PC-9 (cell line): ENCODE measurements at regions not wholly inside any gene's neighbourhood (a gene's known extent, or its start where the extent isn't known, plus 50 kb on each side); places are given as distances from the start of the nearest gene placed in this dataset.

Experiments used
- EZH2 ChIP-seq: fragments of 200-600 bp; sonication (generic); IDR thresholded peaks from 2 replicates; pipeline ENCODE4 v1.8.0; 2017; ENCODE audit warnings: antibody characterized with exemption, low read depth
- TF ChIP-seq, protein P1 (sequence below): fragments of 200-600 bp; sonication (generic); conservative IDR thresholded peaks from 2 replicates; pipeline ENCODE4 v1.6.1; 2017; ENCODE audit warnings: mixed run types, antibody characterized with exemption, mild to moderate bottlenecking, moderate library complexity

DNA sequence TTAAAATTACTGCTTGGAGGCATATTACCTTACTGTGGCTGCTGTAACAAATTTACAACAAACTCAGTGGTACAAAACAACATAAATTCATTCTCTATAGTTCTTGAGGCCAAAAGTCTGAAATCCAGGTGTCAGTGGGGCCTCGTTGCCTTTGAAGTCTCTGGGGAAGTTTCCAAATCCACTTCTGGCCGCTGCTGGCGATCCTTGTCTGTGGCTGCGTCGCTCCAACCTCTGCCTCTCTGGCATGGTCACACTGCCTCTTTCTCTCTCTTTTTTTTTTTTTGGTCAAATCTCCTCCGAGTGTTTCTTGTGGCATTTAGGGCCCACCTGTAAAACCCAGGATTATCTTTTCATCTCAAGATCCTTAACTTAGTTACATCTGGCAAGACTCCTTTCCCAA, 182.8 kb downstream of the ST6GAL2 start:
- TF ChIP-seq, protein P1, sequence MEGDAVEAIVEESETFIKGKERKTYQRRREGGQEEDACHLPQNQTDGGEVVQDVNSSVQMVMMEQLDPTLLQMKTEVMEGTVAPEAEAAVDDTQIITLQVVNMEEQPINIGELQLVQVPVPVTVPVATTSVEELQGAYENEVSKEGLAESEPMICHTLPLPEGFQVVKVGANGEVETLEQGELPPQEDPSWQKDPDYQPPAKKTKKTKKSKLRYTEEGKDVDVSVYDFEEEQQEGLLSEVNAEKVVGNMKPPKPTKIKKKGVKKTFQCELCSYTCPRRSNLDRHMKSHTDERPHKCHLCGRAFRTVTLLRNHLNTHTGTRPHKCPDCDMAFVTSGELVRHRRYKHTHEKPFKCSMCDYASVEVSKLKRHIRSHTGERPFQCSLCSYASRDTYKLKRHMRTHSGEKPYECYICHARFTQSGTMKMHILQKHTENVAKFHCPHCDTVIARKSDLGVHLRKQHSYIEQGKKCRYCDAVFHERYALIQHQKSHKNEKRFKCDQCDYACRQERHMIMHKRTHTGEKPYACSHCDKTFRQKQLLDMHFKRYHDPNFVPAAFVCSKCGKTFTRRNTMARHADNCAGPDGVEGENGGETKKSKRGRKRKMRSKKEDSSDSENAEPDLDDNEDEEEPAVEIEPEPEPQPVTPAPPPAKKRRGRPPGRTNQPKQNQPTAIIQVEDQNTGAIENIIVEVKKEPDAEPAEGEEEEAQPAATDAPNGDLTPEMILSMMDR: no peak
- TF ChIP-seq EZH2: no peak
